ENCODE measurements at regions not wholly inside any gene's neighbourhood (a gene's known extent, or its start where the extent isn't known, plus 50 kb on each side); places are given as distances from the start of the nearest gene placed in this dataset.

DNA sequence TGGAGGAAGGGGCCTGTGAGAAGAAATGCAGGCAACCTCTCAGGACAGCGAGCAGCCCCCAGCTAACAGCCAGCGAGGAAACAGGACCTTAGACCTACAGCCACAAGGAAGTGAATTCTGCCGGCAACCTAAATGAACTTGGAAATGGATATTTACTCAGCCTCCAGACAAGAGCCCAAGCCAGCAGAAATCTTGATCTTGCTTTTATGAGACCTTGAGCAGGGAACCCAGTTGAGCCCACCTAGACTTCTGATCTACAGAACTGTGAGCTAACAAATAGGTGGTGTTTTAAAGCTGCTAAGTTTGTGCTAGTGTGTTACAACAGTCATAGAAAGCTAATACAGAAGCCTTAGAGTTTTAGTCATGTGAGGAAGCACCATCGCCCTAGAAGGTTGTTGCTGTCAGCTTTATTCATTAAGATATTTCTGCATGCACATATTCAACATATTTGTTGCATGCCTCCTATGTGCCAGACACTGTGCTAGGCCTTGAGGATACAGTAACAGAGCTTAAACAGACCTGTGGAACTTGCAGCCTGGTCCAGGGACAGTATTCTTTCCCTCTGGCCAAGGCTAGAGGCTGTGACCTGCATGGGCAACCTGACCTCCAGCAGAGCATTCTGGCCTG lies 50.3 kb downstream of the NALF2 start:
- DNase-seq (ENCODE audit: low read depth): no peak

DNA sequence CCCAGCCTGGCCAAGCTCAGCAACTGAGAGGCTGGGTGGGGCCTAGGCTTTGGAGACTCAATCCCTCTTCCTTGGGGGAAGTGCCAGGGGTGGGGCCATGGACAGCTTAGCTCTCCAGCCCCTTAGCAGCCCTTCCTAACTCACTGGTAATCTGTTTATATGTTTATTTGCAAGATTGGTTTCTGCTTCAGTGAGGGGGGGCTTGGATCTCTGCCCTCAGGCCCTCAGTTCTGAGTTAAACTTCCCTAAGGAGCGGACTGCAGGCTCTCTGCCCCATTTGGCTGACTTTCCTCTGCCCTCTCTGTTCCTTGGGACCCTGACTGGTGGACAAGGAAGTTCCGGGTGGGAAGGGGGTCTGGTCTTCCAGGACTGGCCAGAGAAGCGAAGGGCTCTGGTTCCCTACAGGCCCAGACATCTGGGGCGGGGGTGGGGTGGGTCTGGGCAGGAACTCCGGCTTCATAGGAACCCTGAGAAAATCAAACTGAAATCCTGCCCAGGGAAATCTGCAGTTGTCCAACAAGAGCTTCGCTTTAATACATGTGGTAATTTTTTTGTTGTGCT lies 51.4 kb downstream of the NALF2 start:
- DNase-seq (ENCODE audit: low read depth): peak; percentile 28

DNA sequence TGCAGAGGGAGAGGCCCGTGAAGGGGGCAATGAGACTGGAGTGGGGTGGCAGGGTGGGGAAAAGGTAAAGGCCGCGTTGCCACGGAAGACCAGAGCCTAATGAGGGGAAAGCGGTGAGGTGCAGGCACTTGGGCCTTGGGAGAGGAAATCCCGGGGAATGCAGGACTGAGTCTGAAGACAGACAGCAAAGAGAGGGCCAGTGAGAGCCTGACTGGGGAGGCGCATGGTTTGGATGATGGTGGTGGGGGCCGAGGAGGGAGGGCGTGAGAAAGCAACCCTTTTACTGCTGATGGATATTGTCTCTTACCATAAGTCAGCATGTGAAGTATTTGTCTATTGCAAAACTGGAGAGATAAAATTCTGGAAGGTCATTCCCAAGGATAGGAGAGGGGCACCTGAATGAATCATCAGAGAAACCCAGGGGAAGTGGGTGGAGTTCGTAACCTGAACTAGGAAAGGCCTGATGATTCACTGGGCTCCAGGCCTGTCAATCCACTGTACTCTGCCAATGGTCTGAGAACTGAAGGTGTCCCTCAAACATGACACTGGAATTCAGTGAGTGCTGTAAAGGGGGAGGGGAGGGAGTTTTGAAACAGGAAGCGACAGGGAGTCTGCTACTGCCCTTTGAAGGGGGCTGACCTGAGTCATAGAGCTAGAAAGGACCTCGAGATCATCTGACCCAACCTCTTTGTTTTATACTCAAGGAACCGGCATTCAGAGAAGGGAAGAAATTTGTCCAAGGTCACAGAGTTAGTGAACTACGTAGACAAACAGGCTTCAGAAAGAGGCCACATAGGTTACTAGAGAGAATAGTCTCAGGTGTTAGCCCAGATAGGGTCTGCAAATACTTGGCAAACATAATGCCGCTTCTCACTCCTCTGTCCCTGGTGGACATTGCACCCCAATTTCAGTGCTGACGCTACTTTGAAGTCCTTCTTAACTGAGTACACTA lies 52.2 kb downstream of the NALF2 start:
- no peak for DNase-seq (ENCODE audit: low read depth)

DNA sequence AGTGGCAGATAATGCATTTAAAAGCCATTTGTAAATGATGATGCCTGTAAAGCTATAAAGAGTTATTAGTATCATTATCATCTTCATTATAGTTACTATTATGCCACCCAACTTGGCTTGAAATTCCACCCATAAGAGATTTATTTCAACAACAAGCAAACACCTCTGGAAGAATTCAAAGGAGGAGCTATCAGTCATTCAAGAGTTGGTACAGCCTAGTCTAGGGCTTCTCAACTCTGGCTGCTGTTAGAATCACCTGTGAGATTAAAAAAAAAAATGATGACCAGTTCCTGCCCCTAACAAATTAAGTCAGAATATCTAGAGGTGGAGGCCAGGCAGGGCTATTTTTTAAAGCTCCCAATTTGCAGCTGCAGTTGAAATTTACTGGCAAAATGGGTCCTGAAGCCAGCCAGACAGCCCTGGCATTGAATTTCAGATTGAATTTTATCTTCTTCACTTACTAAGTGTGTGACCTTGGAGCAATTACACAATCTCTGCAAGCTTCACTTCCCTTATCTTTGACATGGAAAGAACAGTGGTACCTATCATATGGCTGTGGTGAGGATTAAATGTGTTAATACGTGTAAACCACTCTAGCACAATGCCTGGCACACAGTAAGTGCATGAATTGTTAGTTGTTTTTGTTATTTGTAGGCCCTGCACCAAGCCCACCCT lies 52.9 kb upstream of the EDA start:
- no peak for DNase-seq (ENCODE audit: low read depth)

DNA sequence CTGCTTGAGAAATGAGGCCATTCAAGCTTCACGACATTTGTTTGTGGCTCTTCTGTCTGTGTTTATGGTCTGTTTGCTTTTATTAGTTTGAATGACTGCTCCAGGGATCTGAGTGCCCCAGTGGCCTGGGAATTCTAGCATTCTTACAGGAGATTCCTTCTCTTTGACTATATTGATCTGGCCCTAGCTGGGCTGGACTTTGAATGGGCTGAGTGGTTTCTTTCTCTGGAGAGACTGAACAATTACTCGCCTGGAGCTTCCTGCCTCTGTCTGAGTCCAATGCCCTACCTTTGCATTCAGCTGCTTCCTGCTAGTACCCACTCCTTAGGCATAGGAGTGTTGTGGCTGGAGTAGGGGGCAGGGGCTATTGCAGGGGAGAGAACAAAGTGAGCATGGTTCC lies 51.2 kb upstream of the EDA start:
- no peak for DNase-seq (ENCODE audit: low read depth)

DNA sequence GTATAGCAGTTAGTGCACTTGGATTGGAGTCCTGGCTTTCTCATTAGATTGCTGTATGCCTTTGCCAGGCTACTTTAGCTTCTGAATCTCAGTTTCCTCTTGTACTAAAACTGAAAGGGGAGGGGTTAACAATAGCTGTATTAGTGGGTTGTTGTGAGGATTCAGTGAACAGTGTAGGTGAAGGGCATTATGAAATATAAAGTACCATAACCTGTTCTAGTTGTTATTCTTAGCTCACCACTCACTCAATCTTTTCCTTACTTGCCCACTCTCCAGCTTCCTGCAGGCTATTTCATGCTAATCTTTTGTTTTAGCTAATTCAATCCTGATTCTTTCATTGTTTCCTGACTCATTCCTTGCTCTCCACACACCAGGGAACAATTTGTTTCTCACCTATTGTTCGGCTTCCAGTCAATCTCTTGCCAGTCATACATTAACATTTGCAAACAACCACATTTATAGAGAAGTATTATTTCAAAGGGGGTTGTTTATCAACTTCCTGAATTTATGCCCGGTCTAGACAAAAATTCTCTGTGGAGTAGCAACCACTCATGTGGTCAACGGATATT lies 50.6 kb upstream of the EDA start:
- no peak for DNase-seq (ENCODE audit: low read depth)

Data from forelimb muscle (tissue), 1 donor.